ENCODE measurements at regions not wholly inside any gene's neighbourhood (a gene's known extent, or its start where the extent isn't known, plus 50 kb on each side); places are given as distances from the start of the nearest gene placed in this dataset.

GRCh38 chr9:117535434-117535833 lies 120.6 kb upstream of the ASTN2 start:
- peak; percentile 39 to 56 for TF ChIP-seq CTCF (conservative IDR thresholded peaks at IDR 0.05; ENCODE audit: low read depth in 2 of 2)
- TF ChIP-seq EZH2 (IDR thresholded peaks at IDR 0.05; ENCODE audit: low read depth, unreplicated experiment), result no peak
- no peak for TF ChIP-seq POLR2AphosphoS5 (IDR thresholded peaks at IDR 0.05; ENCODE audit: low read depth)
- no peak for TF ChIP-seq REST (IDR thresholded peaks at IDR 0.05; ENCODE audit: unreplicated experiment)
- TF ChIP-seq CREB1 (CRISPR knock-in tag; IDR thresholded peaks at IDR 0.05; ENCODE audit: low read depth), result no peak
- TF ChIP-seq JUNB (IDR thresholded peaks at IDR 0.05; ENCODE audit: unreplicated experiment), result no peak
- TF ChIP-seq ZNF114 (CRISPR knock-in tag; IDR thresholded peaks at IDR 0.05), result no peak
- TF ChIP-seq EZH2phosphoT487 (IDR thresholded peaks at IDR 0.05; ENCODE audit: unreplicated experiment), result no peak
- no peak for TF ChIP-seq ZNF462 (CRISPR knock-in tag; IDR thresholded peaks at IDR 0.05)
